SK-N-SH (cell line): ENCODE measurements at regions not wholly inside any gene's neighbourhood (a gene's known extent, or its start where the extent isn't known, plus 50 kb on each side); places are given as distances from the start of the nearest gene placed in this dataset.

Experiments used
- CTCF ChIA-PET: fragments of 300-600, 350-600 bp; formaldehyde crosslinking; extraction: SDS; loops from one replicate; lab custom pipeline; 2021; lab: Yijun Ruan, JAX
- POLR2A ChIA-PET: fragments of 350-600 bp; sonication (Branson Sonifier 250); formaldehyde crosslinking; extraction: SDS; loops from one replicate; lab custom pipeline; 2020; ENCODE audit warnings: antibody characterized with exemption, inconsistent platforms; lab: Yijun Ruan, JAX
- DNase-seq: peaks from one replicate; pipeline ENCODE4 v3.0.0; 2012
- H2AFZ ChIP-seq: fragments of 200-600 bp; sonication (generic); 2 replicates; pipeline ENCODE4 v1.8.1; 2016; ENCODE audit warnings: antibody characterized with exemption, mild to moderate bottlenecking, low read depth
- H3F3A ChIP-seq: fragments of 200-600 bp; sonication (generic); replicated peaks from 2 replicates; pipeline ENCODE3; 2016; ENCODE audit warnings: antibody characterized with exemption, mild to moderate bottlenecking; ENCODE audit not compliant: insufficient read depth
- H3K27ac ChIP-seq, 2 experiments: fragments of 200-500 bp in 1 of 2; fragments of 200-600 bp in 1 of 2; sonication (Bioruptor generic) in 1 of 2; sonication (generic), shearing (Covaris generic) in 1 of 2; 2 replicates each; pipeline versions ENCODE4 v1.5.1 to v1.6.1; 2014 to 2016; ENCODE audit warnings: low read depth in 2 of 2, inconsistent platforms in 1 of 2, low read length in 1 of 2, mild to moderate bottlenecking in 1 of 2, mixed read lengths in 1 of 2
- H3K27me3 ChIP-seq: fragments of 200-600 bp; sonication (generic), shearing (Covaris generic); 2 replicates; pipeline ENCODE4 v1.6.1; 2016; ENCODE audit warnings: mixed run types; ENCODE audit not compliant: insufficient read depth
- H3K36me3 ChIP-seq, 2 experiments: fragments of 200-500 bp in 1 of 2; fragments of 200-600 bp in 1 of 2; sonication (Bioruptor generic) in 1 of 2; sonication (generic) in 1 of 2; replicated peaks in 1 of 2; 2 replicates each; pipeline versions ENCODE3 to v1.5.1; 2014 to 2016; ENCODE audit warnings: low read length in 1 of 2, mild to moderate bottlenecking in 1 of 2; ENCODE audit not compliant: insufficient read depth in 2 of 2, control insufficient read depth in 1 of 2
- H3K4me1 ChIP-seq, 2 experiments: fragments of 200-500 bp in 1 of 2; fragments of 200-600 bp in 1 of 2; sonication (Bioruptor generic) in 1 of 2; sonication (generic), shearing (Covaris generic) in 1 of 2; 2 replicates each; pipeline versions ENCODE4 v1.5.1 to v1.6.1; 2014 to 2016; ENCODE audit warnings: low read depth in 1 of 2, low read length in 1 of 2, mixed run types in 1 of 2; ENCODE audit not compliant: insufficient read depth in 2 of 2, control insufficient read depth in 1 of 2
- H3K4me2 ChIP-seq: fragments of 200-600 bp; sonication (generic), shearing (Covaris generic); 2 replicates; pipeline ENCODE4 v1.6.1; 2017; ENCODE audit warnings: mixed run types
- H3K4me3 ChIP-seq, 2 experiments: fragments of 200-500 bp in 1 of 2; fragments of 200-600 bp in 1 of 2; sonication (Bioruptor generic) in 1 of 2; sonication (generic), shearing (Covaris generic) in 1 of 2; 2 replicates each; pipeline versions ENCODE4 v1.5.1 to v1.8.1; 2014 to 2016; ENCODE audit warnings: low read depth in 2 of 2, inconsistent platforms in 1 of 2, low read length in 1 of 2, mild to moderate bottlenecking in 1 of 2, mixed read lengths in 1 of 2, moderate library complexity in 1 of 2
- H3K79me2 ChIP-seq: fragments of 200-600 bp; sonication (generic); 2 replicates; pipeline ENCODE4 v1.8.1; 2017; ENCODE audit warnings: mild to moderate bottlenecking; ENCODE audit not compliant: insufficient read depth
- H3K9ac ChIP-seq: fragments of 200-600 bp; sonication (generic); 2 replicates; pipeline ENCODE4 v1.6.1; 2017; ENCODE audit warnings: mixed run types
- H3K9me2 ChIP-seq: fragments of 200-600 bp; sonication (generic); 2 replicates; pipeline ENCODE4 v1.6.1; 2017; ENCODE audit warnings: mixed run types
- H3K9me3 ChIP-seq: fragments of 200-600 bp; sonication (generic); 2 replicates; pipeline ENCODE4 v1.6.1; 2017; ENCODE audit warnings: mixed run types, mild to moderate bottlenecking, moderate library complexity
- H4K20me1 ChIP-seq: fragments of 200-600 bp; sonication (generic); 2 replicates; pipeline ENCODE4 v1.6.1; 2017; ENCODE audit warnings: mild to moderate bottlenecking, mixed run types; ENCODE audit not compliant: insufficient read depth
- EP300 ChIP-seq, 2 experiments: IDR thresholded peaks; 2 replicates each; pipeline versions ENCODE4 v1.4.0 to v1.6.1; 2012; ENCODE audit warnings: borderline replicate concordance in 1 of 2, low read depth in 1 of 2, low read length in 1 of 2
- FOSL2 ChIP-seq: IDR thresholded peaks from 2 replicates; pipeline ENCODE4 v1.4.0; 2012; ENCODE audit warnings: low read depth, mild to moderate bottlenecking, moderate library complexity, borderline replicate concordance
- FOXJ3 ChIP-seq: sonication (generic); formaldehyde crosslinking; IDR thresholded peaks from 2 replicates; pipeline ENCODE4 v1.5.1; 2020; ENCODE audit warnings: mild to moderate bottlenecking, missing genetic modification reagents
- GABPA ChIP-seq: IDR thresholded peaks from 2 replicates; pipeline ENCODE4 v1.4.0; 2012; ENCODE audit warnings: low read depth, mild to moderate bottlenecking
- NFIC ChIP-seq: IDR thresholded peaks from 2 replicates; pipeline ENCODE4 v1.4.0; 2012; ENCODE audit warnings: borderline replicate concordance
- NRF1 ChIP-seq: IDR thresholded peaks from 2 replicates; pipeline ENCODE4 v1.6.1; 2012; ENCODE audit warnings: low read depth, mild to moderate bottlenecking, low read length
- RXRA ChIP-seq: IDR thresholded peaks from 2 replicates; pipeline ENCODE4 v1.4.0; 2012; ENCODE audit warnings: low read depth, mild to moderate bottlenecking, borderline replicate concordance
- SIN3A ChIP-seq: IDR thresholded peaks from 2 replicates; pipeline ENCODE4 v1.6.1; 2012; ENCODE audit warnings: low read depth, mild to moderate bottlenecking, low read length, moderate library complexity, borderline replicate concordance
- TCF12 ChIP-seq: IDR thresholded peaks from 2 replicates; pipeline ENCODE4 v1.4.0; 2012
- TF ChIP-seq, protein P1 (sequence below): fragments of 150-350 bp; IDR thresholded peaks from 2 replicates; pipeline ENCODE4 v1.6.1; 2017; ENCODE audit warnings: antibody characterized with exemption, low read length, low read depth, borderline replicate concordance
- TF ChIP-seq, protein P2 (sequence below): IDR thresholded peaks from 2 replicates; pipeline ENCODE4 v1.4.0; 2012; ENCODE audit warnings: low read depth, borderline replicate concordance
- TF ChIP-seq, protein P3 (sequence below): fragments of 150-350 bp; IDR thresholded peaks from 2 replicates; pipeline ENCODE4 v1.6.1; 2016; ENCODE audit warnings: mild to moderate bottlenecking, low read depth, low read length
- TF ChIP-seq, protein P4 (sequence below): fragments of 200-600 bp; sonication (generic); IDR thresholded peaks from 2 replicates; pipeline ENCODE4 v1.6.1; 2017; ENCODE audit warnings: antibody characterized with exemption, mild to moderate bottlenecking, moderate library complexity

DNA sequence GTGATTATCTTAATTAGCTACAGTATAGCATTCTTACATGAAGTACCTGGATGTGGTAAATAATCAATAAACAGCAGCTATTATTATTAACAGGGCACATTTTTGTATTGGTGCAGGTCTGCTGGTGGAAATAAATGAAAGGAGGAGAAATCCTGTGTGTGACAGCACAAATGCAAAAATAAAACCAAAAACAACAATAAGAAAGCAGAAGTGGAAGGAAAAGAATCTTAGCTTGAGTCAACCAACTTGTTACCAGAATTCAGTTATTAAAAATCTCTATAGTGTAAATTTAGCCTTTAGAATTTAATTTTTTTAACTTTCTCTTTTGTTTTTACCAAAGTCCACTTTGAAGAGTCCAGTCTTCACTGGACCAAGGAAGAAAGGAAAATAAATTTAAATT lies 63.1 kb upstream of the LSM6 start:
- Histone ChIP-seq H3F3A (no peaks in the 10 kb centered on the region), H3K27me3 (no peaks in the 10 kb centered on the region), H3K4me2 (no peak overlapping the region), H3K9me3 (no peaks in the 10 kb centered on the region), H4K20me1 (no peaks in the 10 kb centered on the region), H3K4me3 (no peak overlapping the region), H3K4me1 (no peaks in the 10 kb centered on the region), H3K36me3 (no peaks in the 10 kb centered on the region), H3K9ac (no peak overlapping the region), H3K9me2 (no peaks in the 10 kb centered on the region), H3K79me2 (no peaks in the 10 kb centered on the region), H2AFZ (no peak overlapping the region; the same call in 1 of the 2 replicates), H3K27ac (no peak overlapping the region)
- ChIA-PET CTCF (interaction anchor here (0.6 kb wide), 1 partner anchor 628 kb away, joined by 3 read pairs; no protein-coding TSS in a partner anchor), POLR2A (no interaction called here)
- no peak for DNase-seq
- TF ChIP-seq FOXJ3 (no peak), FOSL2 (no peak), NRF1 (no peak), RXRA (no peak), NFIC (no peak), EP300 (IDR thresholded peaks at IDR 0.05; ENCODE audit: borderline replicate concordance in 1 of 2, low read depth in 1 of 2, low read length in 1 of 2) (no peak), TCF12 (no peak), GABPA (no peak), SIN3A (no peak)
- TF ChIP-seq, protein P1, sequence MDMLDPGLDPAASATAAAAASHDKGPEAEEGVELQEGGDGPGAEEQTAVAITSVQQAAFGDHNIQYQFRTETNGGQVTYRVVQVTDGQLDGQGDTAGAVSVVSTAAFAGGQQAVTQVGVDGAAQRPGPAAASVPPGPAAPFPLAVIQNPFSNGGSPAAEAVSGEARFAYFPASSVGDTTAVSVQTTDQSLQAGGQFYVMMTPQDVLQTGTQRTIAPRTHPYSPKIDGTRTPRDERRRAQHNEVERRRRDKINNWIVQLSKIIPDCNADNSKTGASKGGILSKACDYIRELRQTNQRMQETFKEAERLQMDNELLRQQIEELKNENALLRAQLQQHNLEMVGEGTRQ: no peak
- TF ChIP-seq, protein P2, sequence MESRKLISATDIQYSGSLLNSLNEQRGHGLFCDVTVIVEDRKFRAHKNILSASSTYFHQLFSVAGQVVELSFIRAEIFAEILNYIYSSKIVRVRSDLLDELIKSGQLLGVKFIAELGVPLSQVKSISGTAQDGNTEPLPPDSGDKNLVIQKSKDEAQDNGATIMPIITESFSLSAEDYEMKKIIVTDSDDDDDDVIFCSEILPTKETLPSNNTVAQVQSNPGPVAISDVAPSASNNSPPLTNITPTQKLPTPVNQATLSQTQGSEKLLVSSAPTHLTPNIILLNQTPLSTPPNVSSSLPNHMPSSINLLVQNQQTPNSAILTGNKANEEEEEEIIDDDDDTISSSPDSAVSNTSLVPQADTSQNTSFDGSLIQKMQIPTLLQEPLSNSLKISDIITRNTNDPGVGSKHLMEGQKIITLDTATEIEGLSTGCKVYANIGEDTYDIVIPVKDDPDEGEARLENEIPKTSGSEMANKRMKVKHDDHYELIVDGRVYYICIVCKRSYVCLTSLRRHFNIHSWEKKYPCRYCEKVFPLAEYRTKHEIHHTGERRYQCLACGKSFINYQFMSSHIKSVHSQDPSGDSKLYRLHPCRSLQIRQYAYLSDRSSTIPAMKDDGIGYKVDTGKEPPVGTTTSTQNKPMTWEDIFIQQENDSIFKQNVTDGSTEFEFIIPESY: no peak
- TF ChIP-seq, protein P3, sequence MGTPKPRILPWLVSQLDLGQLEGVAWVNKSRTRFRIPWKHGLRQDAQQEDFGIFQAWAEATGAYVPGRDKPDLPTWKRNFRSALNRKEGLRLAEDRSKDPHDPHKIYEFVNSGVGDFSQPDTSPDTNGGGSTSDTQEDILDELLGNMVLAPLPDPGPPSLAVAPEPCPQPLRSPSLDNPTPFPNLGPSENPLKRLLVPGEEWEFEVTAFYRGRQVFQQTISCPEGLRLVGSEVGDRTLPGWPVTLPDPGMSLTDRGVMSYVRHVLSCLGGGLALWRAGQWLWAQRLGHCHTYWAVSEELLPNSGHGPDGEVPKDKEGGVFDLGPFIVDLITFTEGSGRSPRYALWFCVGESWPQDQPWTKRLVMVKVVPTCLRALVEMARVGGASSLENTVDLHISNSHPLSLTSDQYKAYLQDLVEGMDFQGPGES: no peak
- TF ChIP-seq, protein P4, sequence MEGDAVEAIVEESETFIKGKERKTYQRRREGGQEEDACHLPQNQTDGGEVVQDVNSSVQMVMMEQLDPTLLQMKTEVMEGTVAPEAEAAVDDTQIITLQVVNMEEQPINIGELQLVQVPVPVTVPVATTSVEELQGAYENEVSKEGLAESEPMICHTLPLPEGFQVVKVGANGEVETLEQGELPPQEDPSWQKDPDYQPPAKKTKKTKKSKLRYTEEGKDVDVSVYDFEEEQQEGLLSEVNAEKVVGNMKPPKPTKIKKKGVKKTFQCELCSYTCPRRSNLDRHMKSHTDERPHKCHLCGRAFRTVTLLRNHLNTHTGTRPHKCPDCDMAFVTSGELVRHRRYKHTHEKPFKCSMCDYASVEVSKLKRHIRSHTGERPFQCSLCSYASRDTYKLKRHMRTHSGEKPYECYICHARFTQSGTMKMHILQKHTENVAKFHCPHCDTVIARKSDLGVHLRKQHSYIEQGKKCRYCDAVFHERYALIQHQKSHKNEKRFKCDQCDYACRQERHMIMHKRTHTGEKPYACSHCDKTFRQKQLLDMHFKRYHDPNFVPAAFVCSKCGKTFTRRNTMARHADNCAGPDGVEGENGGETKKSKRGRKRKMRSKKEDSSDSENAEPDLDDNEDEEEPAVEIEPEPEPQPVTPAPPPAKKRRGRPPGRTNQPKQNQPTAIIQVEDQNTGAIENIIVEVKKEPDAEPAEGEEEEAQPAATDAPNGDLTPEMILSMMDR: no peak
